Uterus (tissue), 2 donors: ENCODE measurements at regions not wholly inside any gene's neighbourhood (a gene's known extent, or its start where the extent isn't known, plus 50 kb on each side); places are given as distances from the start of the nearest gene placed in this dataset.

Experiments
- POLR2A ChIP-seq, 2 donors: fragments of 450-650 bp; IDR thresholded peaks; one replicate each; pipeline ENCODE4 v1.6.1; 2016; ENCODE audit warnings: antibody characterized with exemption in 2 of 2, mild to moderate bottlenecking in 1 of 2, moderate library complexity in 1 of 2
- TF ChIP-seq, protein P1 (sequence below), 4 experiments: fragments of 200-600 bp in 2 of 4; fragments of 450-650 bp in 2 of 4; sonication (generic) in 2 of 4; IDR thresholded peaks; one replicate each; pipeline ENCODE4 v1.5.1; 2016 to 2019; ENCODE audit warnings: antibody characterized with exemption in 4 of 4, mild to moderate bottlenecking in 2 of 4, moderate library complexity in 1 of 4

GRCh38 chr4:126799416-126799815 is 833.3 kb upstream of the INTU start:
- TF ChIP-seq, protein P1, sequence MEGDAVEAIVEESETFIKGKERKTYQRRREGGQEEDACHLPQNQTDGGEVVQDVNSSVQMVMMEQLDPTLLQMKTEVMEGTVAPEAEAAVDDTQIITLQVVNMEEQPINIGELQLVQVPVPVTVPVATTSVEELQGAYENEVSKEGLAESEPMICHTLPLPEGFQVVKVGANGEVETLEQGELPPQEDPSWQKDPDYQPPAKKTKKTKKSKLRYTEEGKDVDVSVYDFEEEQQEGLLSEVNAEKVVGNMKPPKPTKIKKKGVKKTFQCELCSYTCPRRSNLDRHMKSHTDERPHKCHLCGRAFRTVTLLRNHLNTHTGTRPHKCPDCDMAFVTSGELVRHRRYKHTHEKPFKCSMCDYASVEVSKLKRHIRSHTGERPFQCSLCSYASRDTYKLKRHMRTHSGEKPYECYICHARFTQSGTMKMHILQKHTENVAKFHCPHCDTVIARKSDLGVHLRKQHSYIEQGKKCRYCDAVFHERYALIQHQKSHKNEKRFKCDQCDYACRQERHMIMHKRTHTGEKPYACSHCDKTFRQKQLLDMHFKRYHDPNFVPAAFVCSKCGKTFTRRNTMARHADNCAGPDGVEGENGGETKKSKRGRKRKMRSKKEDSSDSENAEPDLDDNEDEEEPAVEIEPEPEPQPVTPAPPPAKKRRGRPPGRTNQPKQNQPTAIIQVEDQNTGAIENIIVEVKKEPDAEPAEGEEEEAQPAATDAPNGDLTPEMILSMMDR (IDR thresholded peaks at IDR 0.05), result no peak
- TF ChIP-seq POLR2A (IDR thresholded peaks at IDR 0.05), result no peak
